OCI-LY3 (cell line): ENCODE measurements at regions not wholly inside any gene's neighbourhood (a gene's known extent, or its start where the extent isn't known, plus 50 kb on each side); places are given as distances from the start of the nearest gene placed in this dataset.

ENCODE experiments used
- EZH2phosphoT487 ChIP-seq: fragments of 200-600 bp; shearing (Covaris generic); IDR thresholded peaks from 2 replicates; pipeline ENCODE4 v1.6.1; 2018; ENCODE audit warnings: antibody characterized with exemption, mixed run types, low read depth
- TF ChIP-seq, protein P1 (sequence below): fragments of 200-600, 300-600 bp; sonication (generic); IDR thresholded peaks from 2 replicates; pipeline ENCODE4 v1.5.1; 2014; ENCODE audit warnings: antibody characterized with exemption, low read length, low read depth

DNA sequence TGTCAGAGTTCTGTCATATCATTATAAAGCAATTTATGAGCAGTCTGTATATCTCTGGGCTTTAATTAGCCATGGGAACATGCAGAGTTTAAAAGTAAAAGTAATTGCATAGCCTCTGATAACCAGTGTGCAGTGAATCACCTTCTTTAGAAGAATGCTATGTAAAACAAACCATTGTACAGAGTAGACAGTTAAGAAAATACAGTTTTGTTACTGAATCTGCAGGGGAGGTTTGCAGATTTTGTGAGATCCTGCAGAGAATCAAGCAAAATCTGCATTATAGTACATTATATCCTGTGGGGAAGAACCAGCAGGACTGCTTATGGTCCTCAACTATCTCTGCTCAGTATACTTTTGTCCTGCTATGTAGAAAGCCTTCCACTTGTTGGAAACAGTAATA is 396.2 kb upstream of the NAALADL2 start:
- TF ChIP-seq, protein P1, sequence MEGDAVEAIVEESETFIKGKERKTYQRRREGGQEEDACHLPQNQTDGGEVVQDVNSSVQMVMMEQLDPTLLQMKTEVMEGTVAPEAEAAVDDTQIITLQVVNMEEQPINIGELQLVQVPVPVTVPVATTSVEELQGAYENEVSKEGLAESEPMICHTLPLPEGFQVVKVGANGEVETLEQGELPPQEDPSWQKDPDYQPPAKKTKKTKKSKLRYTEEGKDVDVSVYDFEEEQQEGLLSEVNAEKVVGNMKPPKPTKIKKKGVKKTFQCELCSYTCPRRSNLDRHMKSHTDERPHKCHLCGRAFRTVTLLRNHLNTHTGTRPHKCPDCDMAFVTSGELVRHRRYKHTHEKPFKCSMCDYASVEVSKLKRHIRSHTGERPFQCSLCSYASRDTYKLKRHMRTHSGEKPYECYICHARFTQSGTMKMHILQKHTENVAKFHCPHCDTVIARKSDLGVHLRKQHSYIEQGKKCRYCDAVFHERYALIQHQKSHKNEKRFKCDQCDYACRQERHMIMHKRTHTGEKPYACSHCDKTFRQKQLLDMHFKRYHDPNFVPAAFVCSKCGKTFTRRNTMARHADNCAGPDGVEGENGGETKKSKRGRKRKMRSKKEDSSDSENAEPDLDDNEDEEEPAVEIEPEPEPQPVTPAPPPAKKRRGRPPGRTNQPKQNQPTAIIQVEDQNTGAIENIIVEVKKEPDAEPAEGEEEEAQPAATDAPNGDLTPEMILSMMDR = no peak
- no peak for TF ChIP-seq EZH2phosphoT487
